Memory B cell (primary cell): ENCODE measurements at regions not wholly inside any gene's neighbourhood (a gene's known extent, or its start where the extent isn't known, plus 50 kb on each side); places are given as distances from the start of the nearest gene placed in this dataset.

Experiments
- ATAC-seq: fragments of 150-1000 bp; cut with Tn5 transposase; 2 replicates; pipeline ENCODE4 v1.10.0; 2021; ENCODE audit warnings: low read depth, mild to moderate bottlenecking, moderate library complexity
- DNase-seq, 2 donors: peaks; one replicate each; pipeline ENCODE4 v3.0.0; 2022; ENCODE audit warnings: low spot score in 2 of 2
- H3K27ac Mint-ChIP-seq: one replicate; pipeline ENCODE4 v1.8.0; 2022; ENCODE audit warnings: mild to moderate bottlenecking, moderate library complexity, mixed read lengths
- H3K27me3 Mint-ChIP-seq: one replicate; pipeline ENCODE4 v1.8.0; 2022; ENCODE audit warnings: mixed read lengths
- H3K36me3 Mint-ChIP-seq: one replicate; pipeline ENCODE4 v1.8.0; 2022; ENCODE audit warnings: mild to moderate bottlenecking, mixed read lengths
- H3K4me1 Mint-ChIP-seq: one replicate; pipeline ENCODE4 v1.8.0; 2022; ENCODE audit warnings: mixed read lengths
- H3K4me3 Mint-ChIP-seq: one replicate; pipeline ENCODE4 v1.8.0; 2022; ENCODE audit warnings: mild to moderate bottlenecking, moderate library complexity, mixed read lengths
- H3K9me3 Mint-ChIP-seq: one replicate; pipeline ENCODE4 v1.8.0; 2022; ENCODE audit warnings: mixed read lengths

- DNase-seq: peak in 1 of 2 donors; percentile 21
- ATAC-seq: no peak
- Mint-ChIP-seq H3K27me3 (peaks cover 8% of the 10 kb centered on the region), H3K4me3 (no peak overlapping the region), H3K4me1 (no peaks in the 10 kb centered on the region), H3K27ac (no peak overlapping the region), H3K36me3 (peaks cover 5% of the 10 kb centered on the region), H3K9me3 (peaks cover 10% of the 10 kb centered on the region)
Observed at GRCh38 chr10:131786756-131787605, 113.8 kb upstream of the PPP2R2D start.

GRCh38 chr10:131787961-131788360, 112.8 kb upstream of the PPP2R2D start:
- DNase-seq (no peak), ATAC-seq (no peak)
- Mint-ChIP-seq H3K9me3 (peaks cover 7% of the 10 kb centered on the region), H3K27me3 (peaks cover 8% of the 10 kb centered on the region), H3K4me1 (no peaks in the 10 kb centered on the region), H3K27ac (no peak overlapping the region), H3K4me3 (no peak overlapping the region), H3K36me3 (peaks cover 2% of the 10 kb centered on the region)

GRCh38 chr10:131788386-131788785, 112.4 kb upstream of the PPP2R2D start:
- Mint-ChIP-seq H3K27me3 (peaks cover 8% of the 10 kb centered on the region), H3K36me3 (peaks cover 2% of the 10 kb centered on the region), H3K9me3 (peaks cover 6% of the 10 kb centered on the region), H3K27ac (no peak overlapping the region), H3K4me1 (no peaks in the 10 kb centered on the region), H3K4me3 (no peak overlapping the region)
- ATAC-seq (no peak), DNase-seq (no peak)

GRCh38 chr10:131789516-131789915, 111.3 kb upstream of the PPP2R2D start:
- H3K4me3 Mint-ChIP-seq: no peak overlapping the region
- no peak for DNase-seq
- peaks cover 8% of the 10 kb centered on the region for H3K27me3 Mint-ChIP-seq
- H3K4me1 Mint-ChIP-seq: no peaks in the 10 kb centered on the region
- no peak for ATAC-seq
- H3K27ac Mint-ChIP-seq: no peak overlapping the region
- H3K9me3 Mint-ChIP-seq: peaks cover 6% of the 10 kb centered on the region
- H3K36me3 Mint-ChIP-seq: peaks cover 2% of the 10 kb centered on the region

GRCh38 chr10:131790021-131790420, 110.8 kb upstream of the PPP2R2D start:
- ATAC-seq (no peak), DNase-seq (no peak)

GRCh38 chr10:131792011-131792651, 108.7 kb upstream of the PPP2R2D start:
- Mint-ChIP-seq H3K4me3 (no peak overlapping the region), H3K27ac (no peak overlapping the region), H3K27me3 (peaks cover 7% of the 10 kb centered on the region)

More at GRCh38 chr10:131790021-131790420, 110.8 kb upstream of the PPP2R2D start:
- Mint-ChIP-seq H3K36me3 (peaks cover 2% of the 10 kb centered on the region), H3K9me3 (peaks cover 4% of the 10 kb centered on the region), H3K4me3 (no peak overlapping the region), H3K4me1 (no peaks in the 10 kb centered on the region), H3K27ac (no peak overlapping the region), H3K27me3 (peaks cover 8% of the 10 kb centered on the region)

GRCh38 chr10:131792809-131793208, 108.0 kb upstream of the PPP2R2D start:
- H3K4me3 Mint-ChIP-seq: no peak overlapping the region
- H3K27me3 Mint-ChIP-seq: peaks cover 4% of the 10 kb centered on the region
- ATAC-seq: no peak
- H3K4me1 Mint-ChIP-seq: no peaks in the 10 kb centered on the region
- no peak for DNase-seq
- no peak overlapping the region for H3K27ac Mint-ChIP-seq
- no peaks in the 10 kb centered on the region for H3K36me3 Mint-ChIP-seq
- H3K9me3 Mint-ChIP-seq: peaks cover 4% of the 10 kb centered on the region

More at GRCh38 chr10:131792011-131792651, 108.7 kb upstream of the PPP2R2D start:
- ATAC-seq (no peak), DNase-seq (no peak)
- H3K9me3 Mint-ChIP-seq: peaks cover 3% of the 10 kb centered on the region
- no peaks in the 10 kb centered on the region for H3K36me3 Mint-ChIP-seq
- no peaks in the 10 kb centered on the region for H3K4me1 Mint-ChIP-seq

GRCh38 chr10:131795761-131796160, 105.0 kb upstream of the PPP2R2D start:
- Mint-ChIP-seq H3K9me3 (peaks cover 11% of the 10 kb centered on the region), H3K27me3 (no peaks in the 10 kb centered on the region), H3K4me3 (no peak overlapping the region), H3K4me1 (no peaks in the 10 kb centered on the region), H3K27ac (no peak overlapping the region), H3K36me3 (no peaks in the 10 kb centered on the region)
- no peak for DNase-seq
- ATAC-seq: no peak

GRCh38 chr10:131797626-131798025, 103.2 kb upstream of the PPP2R2D start:
- Mint-ChIP-seq H3K4me3 (no peak overlapping the region), H3K36me3 (no peaks in the 10 kb centered on the region), H3K9me3 (peaks cover 11% of the 10 kb centered on the region), H3K4me1 (no peaks in the 10 kb centered on the region), H3K27me3 (no peaks in the 10 kb centered on the region), H3K27ac (no peak overlapping the region)
- DNase-seq: no peak
- ATAC-seq: no peak

GRCh38 chr10:131799429-131799828, 101.4 kb upstream of the PPP2R2D start:
- no peaks in the 10 kb centered on the region for H3K36me3 Mint-ChIP-seq
- H3K4me1 Mint-ChIP-seq: no peaks in the 10 kb centered on the region
- H3K27me3 Mint-ChIP-seq: no peaks in the 10 kb centered on the region
- peaks cover 11% of the 10 kb centered on the region for H3K9me3 Mint-ChIP-seq
- ATAC-seq (no peak), DNase-seq (no peak)
- H3K4me3 Mint-ChIP-seq: no peak overlapping the region
- H3K27ac Mint-ChIP-seq: no peak overlapping the region

GRCh38 chr10:131802156-131802915, 98.5 kb upstream of the PPP2R2D start:
- H3K36me3 Mint-ChIP-seq: no peaks in the 10 kb centered on the region
- no peaks in the 10 kb centered on the region for H3K27me3 Mint-ChIP-seq
- no peak overlapping the region for H3K4me3 Mint-ChIP-seq
- no peak overlapping the region for H3K27ac Mint-ChIP-seq
- DNase-seq (no peak), ATAC-seq (no peak)
- H3K9me3 Mint-ChIP-seq: peaks cover 9% of the 10 kb centered on the region
- no peaks in the 10 kb centered on the region for H3K4me1 Mint-ChIP-seq

- no peak for ATAC-seq
- no peaks in the 10 kb centered on the region for H3K4me1 Mint-ChIP-seq
- no peak overlapping the region for H3K4me3 Mint-ChIP-seq
- peaks cover 9% of the 10 kb centered on the region for H3K9me3 Mint-ChIP-seq
- no peak overlapping the region for H3K27ac Mint-ChIP-seq
- no peaks in the 10 kb centered on the region for H3K36me3 Mint-ChIP-seq
- no peak for DNase-seq
- no peaks in the 10 kb centered on the region for H3K27me3 Mint-ChIP-seq
Observed at GRCh38 chr10:131802996-131803395, 97.8 kb upstream of the PPP2R2D start.

GRCh38 chr10:131803860-131804425, 96.9 kb upstream of the PPP2R2D start:
- Mint-ChIP-seq H3K9me3 (peaks cover 6% of the 10 kb centered on the region), H3K36me3 (no peaks in the 10 kb centered on the region), H3K27me3 (no peaks in the 10 kb centered on the region), H3K27ac (no peak overlapping the region), H3K4me3 (no peak overlapping the region), H3K4me1 (no peaks in the 10 kb centered on the region)
- ATAC-seq (no peak), DNase-seq (no peak)
